ENCODE measurements at regions not wholly inside any gene's neighbourhood (a gene's known extent, or its start where the extent isn't known, plus 50 kb on each side); places are given as distances from the start of the nearest gene placed in this dataset.

- TF ChIP-seq EP300 (conservative IDR thresholded peaks at IDR 0.05; ENCODE audit: poor library complexity, severe bottlenecking): no peak
- no peak for TF ChIP-seq POLR2AphosphoS5 (IDR thresholded peaks at IDR 0.05)
- no peak for TF ChIP-seq CTCF (IDR thresholded peaks at IDR 0.05; ENCODE audit: poor library complexity, severe bottlenecking)
- TF ChIP-seq EZH2 (IDR thresholded peaks at IDR 0.05; ENCODE audit: borderline replicate concordance, insufficient read depth, low read length, poor library complexity, severe bottlenecking): no peak
Observed at GRCh38 chr12:93261505-93262094, 116.1 kb upstream of the NUDT4 start.

All from neural cell (in vitro differentiated cells).